Ascending aorta (tissue), 2 donors: ENCODE measurements at regions not wholly inside any gene's neighbourhood (a gene's known extent, or its start where the extent isn't known, plus 50 kb on each side); places are given as distances from the start of the nearest gene placed in this dataset.

ENCODE experiments used
- DNase-seq, 2 donors: peaks; one replicate each; pipeline ENCODE4 v3.0.0-alpha.2; 2019; ENCODE audit warnings: low spot score in 2 of 2
- H3K27ac ChIP-seq, 2 donors: fragments of 200-600 bp; sonication (generic); one replicate each; pipeline ENCODE4 v1.5.1; 2016 to 2017; ENCODE audit warnings: mild to moderate bottlenecking in 1 of 2
- H3K27me3 ChIP-seq: fragments of 200-600 bp; sonication (generic); one replicate; pipeline ENCODE4 v1.5.1; 2017
- H3K36me3 ChIP-seq, 2 donors: fragments of 200-600 bp; sonication (generic); one replicate each; pipeline ENCODE4 v1.5.1; 2016
- H3K4me1 ChIP-seq, 2 donors: fragments of 200-600 bp; sonication (generic); one replicate each; pipeline ENCODE4 v1.5.1; 2016 to 2017; ENCODE audit warnings: mild to moderate bottlenecking in 1 of 2
- H3K4me3 ChIP-seq, 2 donors: fragments of 200-600 bp; sonication (generic); one replicate each; pipeline ENCODE4 v1.5.1; 2016 to 2017; ENCODE audit warnings: mild to moderate bottlenecking in 1 of 2
- H3K9me3 ChIP-seq, 2 donors: fragments of 200-600 bp; sonication (generic); one replicate each; pipeline ENCODE4 v1.5.1; 2016
- intact Hi-C: fragments of 100-400 bp; cut with DNase I; formaldehyde crosslinking; loops from one replicate; pipeline ENCODE4 v1.15.1; 2023
- TF ChIP-seq, protein P1 (sequence below), 3 experiments: fragments of 200-600 bp in 2 of 3; fragments of 450-650 bp in 1 of 3; sonication (generic) in 2 of 3; IDR thresholded peaks; one replicate each; pipeline ENCODE4 v1.5.1; 2016 to 2019; ENCODE audit warnings: antibody characterized with exemption in 3 of 3, mild to moderate bottlenecking in 1 of 3, moderate library complexity in 1 of 3

DNA sequence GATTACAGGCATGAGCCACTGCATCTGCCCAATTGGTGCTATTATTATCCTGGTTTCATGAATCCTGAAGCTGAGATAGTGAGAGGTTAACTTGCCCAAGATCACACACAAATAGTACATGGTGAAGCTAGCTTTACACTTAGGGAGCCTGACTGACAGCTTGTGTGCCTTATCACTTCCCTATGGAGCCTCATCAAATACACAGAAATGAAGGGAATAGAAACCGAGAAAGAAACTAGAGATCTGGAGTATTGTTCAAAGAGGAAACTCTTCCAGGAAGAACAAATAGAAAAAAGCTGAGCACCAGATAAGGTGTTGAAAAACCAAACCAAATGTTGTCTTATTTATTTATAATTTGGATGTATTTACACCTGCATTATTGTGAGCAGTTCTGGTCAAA is 155.0 kb upstream of the CITED2 start:
- TF ChIP-seq, protein P1, sequence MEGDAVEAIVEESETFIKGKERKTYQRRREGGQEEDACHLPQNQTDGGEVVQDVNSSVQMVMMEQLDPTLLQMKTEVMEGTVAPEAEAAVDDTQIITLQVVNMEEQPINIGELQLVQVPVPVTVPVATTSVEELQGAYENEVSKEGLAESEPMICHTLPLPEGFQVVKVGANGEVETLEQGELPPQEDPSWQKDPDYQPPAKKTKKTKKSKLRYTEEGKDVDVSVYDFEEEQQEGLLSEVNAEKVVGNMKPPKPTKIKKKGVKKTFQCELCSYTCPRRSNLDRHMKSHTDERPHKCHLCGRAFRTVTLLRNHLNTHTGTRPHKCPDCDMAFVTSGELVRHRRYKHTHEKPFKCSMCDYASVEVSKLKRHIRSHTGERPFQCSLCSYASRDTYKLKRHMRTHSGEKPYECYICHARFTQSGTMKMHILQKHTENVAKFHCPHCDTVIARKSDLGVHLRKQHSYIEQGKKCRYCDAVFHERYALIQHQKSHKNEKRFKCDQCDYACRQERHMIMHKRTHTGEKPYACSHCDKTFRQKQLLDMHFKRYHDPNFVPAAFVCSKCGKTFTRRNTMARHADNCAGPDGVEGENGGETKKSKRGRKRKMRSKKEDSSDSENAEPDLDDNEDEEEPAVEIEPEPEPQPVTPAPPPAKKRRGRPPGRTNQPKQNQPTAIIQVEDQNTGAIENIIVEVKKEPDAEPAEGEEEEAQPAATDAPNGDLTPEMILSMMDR (IDR thresholded peaks at IDR 0.05), result no peak
- Histone ChIP-seq H3K27ac (no peak overlapping the region), H3K27me3 (no peaks in the 10 kb centered on the region), H3K36me3 (no peaks in the 10 kb centered on the region), H3K4me1 (peaks cover 6 to 15% of the 10 kb centered on the region in 2 donors), H3K4me3 (no peak overlapping the region), H3K9me3 (no peaks in the 10 kb centered on the region)
- no peak for DNase-seq
- intact Hi-C loops, result no loop called here

DNA sequence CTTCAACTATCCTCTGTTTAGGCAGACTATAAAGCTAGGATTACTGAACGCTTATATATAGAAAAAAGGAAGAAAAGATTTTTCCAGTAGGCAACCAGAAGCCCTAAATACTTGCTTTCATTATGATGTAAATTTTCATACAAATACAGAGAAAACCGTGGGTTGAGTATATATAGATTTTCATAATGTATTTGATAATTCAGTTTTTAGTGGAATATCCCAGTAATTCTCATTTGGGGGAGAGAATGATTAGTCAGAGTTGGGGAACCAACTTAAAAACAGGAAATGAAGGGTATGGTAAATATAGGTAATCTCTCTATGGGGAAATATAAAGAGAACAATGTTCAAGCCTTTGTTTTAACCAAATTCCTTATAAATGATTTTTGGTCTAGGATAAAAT is 154.0 kb upstream of the CITED2 start:
- Histone ChIP-seq H3K36me3 (no peaks in the 10 kb centered on the region), H3K27ac (no peak overlapping the region), H3K9me3 (no peaks in the 10 kb centered on the region), H3K27me3 (no peaks in the 10 kb centered on the region), H3K4me3 (no peak overlapping the region), H3K4me1 (peaks cover 0 to 7% of the 10 kb centered on the region in 2 donors)
- intact Hi-C loops, result no loop called here
- DNase-seq, result no peak
- TF ChIP-seq, protein P1 (IDR thresholded peaks at IDR 0.05), result no peak

DNA sequence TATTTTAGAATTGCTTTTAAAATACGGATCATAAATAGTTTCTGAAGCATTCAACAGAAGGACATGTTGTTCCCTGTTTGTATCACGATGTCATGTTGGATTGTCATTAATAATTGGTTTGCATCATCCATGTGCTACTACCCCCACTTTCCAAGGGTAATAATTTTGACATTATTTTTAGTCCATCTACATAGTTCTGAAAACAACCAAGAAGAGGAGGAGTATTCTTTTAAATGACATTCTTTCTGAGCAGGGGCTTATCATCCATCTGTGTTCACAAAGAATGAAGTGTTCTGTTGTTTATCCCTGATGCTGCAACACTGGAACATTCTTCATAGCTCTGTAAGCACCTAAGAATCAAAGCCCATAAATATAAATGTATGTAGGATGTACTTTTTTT is 151.0 kb upstream of the CITED2 start:
- intact Hi-C loops, result no loop called here
- no peak for DNase-seq
- TF ChIP-seq, protein P1 (IDR thresholded peaks at IDR 0.05), result no peak
- Histone ChIP-seq H3K4me1 (no peaks in the 10 kb centered on the region), H3K9me3 (no peaks in the 10 kb centered on the region), H3K36me3 (no peaks in the 10 kb centered on the region), H3K4me3 (no peak overlapping the region), H3K27ac (no peak overlapping the region), H3K27me3 (no peaks in the 10 kb centered on the region)

DNA sequence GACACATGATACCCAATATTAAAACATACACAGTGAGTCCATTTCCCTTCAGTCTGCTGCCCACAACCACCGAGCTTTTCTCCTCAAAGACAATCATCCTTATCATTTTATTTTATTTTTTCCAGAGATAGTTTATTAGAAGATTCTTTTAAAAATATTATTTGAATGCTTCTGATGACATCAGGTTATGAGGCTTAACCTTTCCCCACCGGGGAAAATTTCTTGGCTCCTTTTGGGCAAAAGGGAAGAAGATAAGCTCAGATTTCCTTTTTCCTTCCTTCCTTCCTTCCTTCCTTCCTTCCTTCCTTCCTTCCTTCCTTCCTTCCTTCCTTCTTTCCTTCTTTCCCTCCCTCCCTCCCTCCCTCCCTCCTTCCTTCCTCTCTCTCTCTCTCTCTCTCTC is 149.5 kb upstream of the CITED2 start:
- Histone ChIP-seq H3K36me3 (no peaks in the 10 kb centered on the region), H3K27me3 (no peaks in the 10 kb centered on the region), H3K4me3 (no peak overlapping the region), H3K27ac (no peak overlapping the region), H3K4me1 (no peaks in the 10 kb centered on the region), H3K9me3 (no peaks in the 10 kb centered on the region)
- intact Hi-C loops, result no loop called here
- DNase-seq, result no peak
- TF ChIP-seq, protein P1 (IDR thresholded peaks at IDR 0.05), result no peak

DNA sequence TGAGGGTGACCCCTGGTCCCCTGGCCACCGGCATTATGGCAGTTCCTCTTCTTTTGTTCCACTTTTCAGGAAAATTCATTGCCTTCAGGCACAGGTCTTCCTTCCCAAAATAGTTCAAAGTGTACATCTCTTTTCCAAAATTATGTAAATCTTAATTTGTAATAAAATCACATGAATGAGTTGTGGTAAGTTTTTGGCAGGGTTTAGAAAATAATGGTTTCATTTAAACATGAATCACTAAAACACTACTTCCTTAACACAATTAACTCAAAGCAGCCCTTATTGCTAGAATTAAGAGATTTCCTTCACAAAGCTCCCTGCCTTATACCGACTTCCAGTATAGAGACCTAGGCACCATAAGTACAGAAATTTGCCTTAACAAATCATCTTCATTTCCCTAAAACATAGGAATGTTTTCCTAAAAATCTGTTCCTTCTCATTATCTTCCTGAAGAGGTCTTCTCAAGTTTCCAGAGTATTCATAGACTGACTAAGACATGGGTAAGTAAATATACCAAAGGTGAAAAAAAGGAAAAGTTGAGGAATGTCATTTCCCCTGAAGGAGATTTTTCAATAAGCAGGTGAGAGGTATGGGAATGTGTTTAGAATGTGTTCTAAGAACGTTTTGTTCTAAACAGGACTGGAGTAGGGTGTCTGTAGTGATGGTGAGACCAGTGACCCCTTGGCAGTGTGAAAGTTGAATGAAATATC is 148.2 kb upstream of the CITED2 start:
- no peaks in the 10 kb centered on the region for H3K9me3 ChIP-seq
- intact Hi-C loops, result no loop called here
- no peaks in the 10 kb centered on the region for H3K4me1 ChIP-seq
- TF ChIP-seq, protein P1 (IDR thresholded peaks at IDR 0.05), result no peak
- H3K27me3 ChIP-seq, result no peaks in the 10 kb centered on the region
- DNase-seq, result no peak
- no peak overlapping the region for H3K27ac ChIP-seq
- no peak overlapping the region for H3K4me3 ChIP-seq
- no peaks in the 10 kb centered on the region for H3K36me3 ChIP-seq

DNA sequence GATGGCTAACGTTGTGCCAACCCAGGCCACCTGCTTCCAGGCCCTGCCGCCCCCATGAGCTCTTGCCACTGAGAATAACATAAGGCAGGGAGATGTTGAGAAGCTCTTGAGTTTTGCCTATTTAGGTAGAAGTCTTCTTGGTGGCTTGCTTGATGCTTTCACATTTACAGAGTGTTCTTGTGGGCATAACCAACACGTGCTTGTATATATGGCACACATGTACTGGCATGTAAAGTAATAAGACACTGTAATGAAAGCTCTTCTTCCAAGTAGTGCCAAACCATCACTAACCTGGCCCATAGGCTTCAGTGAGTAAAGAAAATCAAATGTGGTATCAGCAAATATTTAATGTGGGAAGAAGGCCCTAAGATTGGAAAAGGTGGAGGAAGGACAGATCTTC is 146.9 kb upstream of the CITED2 start:
- Histone ChIP-seq H3K9me3 (no peaks in the 10 kb centered on the region), H3K27ac (no peak overlapping the region), H3K4me1 (no peaks in the 10 kb centered on the region), H3K4me3 (no peak overlapping the region), H3K36me3 (no peaks in the 10 kb centered on the region), H3K27me3 (no peaks in the 10 kb centered on the region)
- intact Hi-C loops, result no loop called here
- no peak for DNase-seq
- TF ChIP-seq, protein P1 (IDR thresholded peaks at IDR 0.05), result no peak
